ENCODE measurements at regions not wholly inside any gene's neighbourhood (a gene's known extent, or its start where the extent isn't known, plus 50 kb on each side); places are given as distances from the start of the nearest gene placed in this dataset.
A peak's percentile ranks its signal among the peaks of the same experiment; 100 is the strongest.

DNA sequence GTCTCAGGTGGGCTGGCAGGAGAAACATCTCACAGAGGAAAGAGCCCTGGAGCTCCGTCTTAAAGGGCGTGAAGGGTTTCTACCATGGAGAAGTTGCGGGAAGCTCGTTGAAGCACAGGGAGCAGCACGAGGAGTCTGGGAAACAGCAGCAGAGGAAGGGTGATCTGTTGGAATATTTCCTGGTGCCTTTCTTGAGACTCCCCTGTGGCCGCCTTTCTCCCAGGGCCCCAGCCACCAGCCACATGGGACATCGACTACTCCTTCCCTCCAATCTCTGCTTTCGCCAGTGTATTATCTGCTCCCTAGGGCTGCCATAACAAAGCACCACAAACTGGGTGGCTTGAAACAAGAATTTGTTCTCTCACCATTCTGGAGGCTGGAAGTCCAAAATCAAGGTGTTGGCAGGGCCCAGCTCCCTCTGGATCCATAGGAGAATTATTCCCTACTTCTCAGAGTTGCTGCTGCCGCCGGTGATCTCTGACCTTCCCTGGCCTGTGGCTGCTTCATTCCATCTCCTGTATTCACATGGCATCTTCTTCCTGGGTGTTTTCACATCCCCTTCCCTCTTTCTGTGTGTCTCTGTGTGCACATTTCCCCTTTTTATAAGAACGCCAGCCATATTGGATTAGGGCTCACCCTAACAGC is 152.8 kb upstream of the GSC start:
- no peak for DNase-seq

DNA sequence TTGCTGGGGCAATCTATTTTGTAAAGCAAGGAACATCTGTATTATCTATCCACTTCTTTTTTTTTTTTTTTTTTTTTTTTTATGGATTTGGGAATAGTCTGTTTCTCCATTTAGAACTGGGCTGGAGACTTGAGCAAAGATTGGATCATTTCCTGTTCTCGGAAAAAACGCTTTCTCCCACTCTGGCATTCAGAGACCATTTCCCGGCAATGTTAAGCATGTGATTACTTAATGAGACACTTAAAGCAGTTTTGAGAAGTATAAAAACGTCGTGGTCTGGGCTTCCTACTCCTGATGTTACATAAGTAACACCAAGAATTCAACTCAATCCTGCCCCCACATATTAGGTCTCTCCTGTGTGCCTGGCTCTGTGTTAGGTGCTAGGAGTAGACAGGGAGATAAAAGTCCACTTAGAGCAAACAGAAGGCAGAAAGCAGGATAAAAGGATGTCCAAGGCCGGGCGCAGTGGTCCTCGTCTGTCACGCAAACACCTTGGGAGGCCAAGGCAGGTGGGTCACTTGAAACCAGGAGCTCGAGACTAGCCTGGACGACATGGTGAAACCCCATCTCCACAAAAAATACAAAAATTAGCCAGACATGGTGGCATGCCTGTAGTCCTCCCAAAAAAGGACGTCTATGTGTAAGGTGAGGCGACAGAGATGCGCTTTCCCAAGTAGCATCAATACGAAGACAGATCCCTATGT is 152.1 kb upstream of the GSC start:
- no peak for DNase-seq

DNA sequence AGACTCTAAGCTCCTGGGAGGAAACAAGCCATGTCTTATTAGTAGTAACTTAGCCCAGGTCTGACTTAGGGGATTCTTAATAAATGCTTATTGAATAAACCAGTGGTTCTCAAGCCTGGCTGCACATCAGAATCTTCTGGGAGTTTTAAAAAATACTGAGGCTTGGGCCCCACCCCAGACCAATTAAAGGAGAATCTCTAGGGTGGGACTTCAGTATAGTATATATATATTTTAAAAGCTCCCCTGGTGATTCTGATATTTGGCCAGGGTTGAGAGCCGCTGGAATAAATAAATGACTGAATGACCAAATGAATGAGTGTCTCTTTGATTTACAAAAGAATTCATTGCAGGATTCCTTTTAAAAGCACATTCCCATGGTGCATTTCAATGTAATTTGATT is 151.5 kb upstream of the GSC start:
- DNase-seq: no peak

- no peak for DNase-seq
Measured at GRCh38 chr14:94919896-94920295, 150.0 kb upstream of the GSC start.

- no peak for DNase-seq
Measured at GRCh38 chr14:94918896-94919295, 149.0 kb upstream of the GSC start.

- no peak for DNase-seq
Measured at GRCh38 chr14:94917041-94917600, 147.2 kb upstream of the GSC start.

DNA sequence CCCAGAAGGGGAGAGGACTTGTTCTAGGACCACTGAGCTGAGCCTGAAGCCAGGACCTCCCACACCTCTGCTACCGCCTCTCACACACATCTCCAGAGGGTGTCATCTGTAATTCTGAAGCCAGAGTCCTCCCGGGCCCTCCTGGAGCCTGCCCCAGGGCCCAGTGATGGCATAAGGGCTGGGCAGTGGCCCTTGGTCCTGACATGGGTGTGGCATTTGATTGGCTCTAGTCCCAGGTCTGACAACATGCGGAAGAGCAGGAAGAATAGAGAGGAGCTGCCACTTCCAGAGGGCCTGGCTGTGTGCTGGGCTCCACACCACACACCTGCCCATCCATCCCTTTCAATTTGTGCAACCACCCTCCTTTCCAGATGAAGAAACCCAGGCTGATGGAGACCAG is 144.3 kb upstream of the GSC start:
- no peak for DNase-seq

- no peak for DNase-seq
Measured at GRCh38 chr14:94907626-94908261, 137.8 kb upstream of the GSC start.

GRCh38 chr14:94906991-94907587 is 137.2 kb upstream of the GSC start:
- DNase-seq: no peak

- no peak for DNase-seq
Measured at GRCh38 chr14:94906577-94906976, 136.7 kb upstream of the GSC start.

DNA sequence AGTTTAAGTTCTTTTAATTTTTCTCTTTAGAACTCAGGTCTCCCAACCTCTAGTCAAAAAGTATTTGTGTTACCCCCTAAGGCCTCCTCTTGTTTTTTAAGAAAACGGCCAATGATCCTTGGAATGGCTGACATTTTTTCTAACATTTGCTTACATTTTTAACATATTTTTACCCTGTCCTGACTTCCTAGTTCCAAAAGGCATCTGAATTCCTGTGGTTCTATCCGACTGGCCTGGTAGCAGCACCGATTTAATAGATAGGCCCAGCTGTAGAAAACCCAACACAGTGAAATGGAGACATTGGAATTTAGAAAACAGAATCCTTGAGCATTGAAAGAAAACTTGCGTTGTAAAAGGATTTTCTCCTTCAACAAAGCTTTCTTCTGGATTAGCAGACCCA is 134.7 kb upstream of the GSC start:
- no peak for DNase-seq

DNA sequence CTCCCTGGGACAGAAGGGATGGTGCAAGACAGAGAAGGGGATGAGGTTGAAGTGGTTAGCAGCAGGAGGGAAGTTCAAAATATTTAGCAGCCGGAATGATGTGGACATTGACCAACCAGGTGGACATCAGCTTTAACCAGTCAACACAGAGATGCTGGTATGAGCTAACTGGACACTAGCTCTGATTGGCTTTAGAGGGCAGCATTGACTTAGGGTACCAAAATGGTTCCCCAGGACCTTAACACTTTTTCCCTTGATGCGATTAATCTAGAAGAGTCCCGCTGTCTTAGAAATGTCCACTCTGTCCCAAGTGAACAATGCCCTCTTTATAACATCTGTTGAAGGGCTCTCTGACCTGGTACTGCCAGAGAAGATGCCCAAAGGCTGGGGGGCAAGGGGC is 134.0 kb upstream of the GSC start:
- no peak for DNase-seq

GRCh38 chr14:94903338-94903737 is 133.4 kb upstream of the GSC start:
- DNase-seq: no peak

DNA sequence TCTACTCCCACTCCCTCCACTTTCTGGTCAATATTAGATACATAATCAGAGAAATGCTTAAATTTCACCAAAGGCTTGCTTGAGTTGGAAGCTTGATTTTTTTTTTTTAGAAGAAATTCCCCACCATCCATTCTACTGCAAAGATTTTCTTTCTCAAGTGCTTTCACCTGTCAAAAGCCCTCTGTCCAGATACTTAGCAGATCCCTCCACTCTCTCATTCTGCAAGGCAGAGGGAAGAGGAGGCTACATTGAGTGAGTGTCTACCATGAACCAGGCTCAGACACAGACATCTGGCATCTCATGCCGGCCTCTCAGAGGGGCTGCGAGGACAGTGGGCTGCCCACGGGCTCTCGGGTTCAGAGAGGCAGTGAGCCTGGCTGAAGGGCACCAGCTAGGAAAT is 127.6 kb upstream of the GSC start:
- no peak for DNase-seq

- DNase-seq: no peak
Measured at GRCh38 chr14:94897082-94897481, 127.2 kb upstream of the GSC start.

- DNase-seq: no peak
Measured at GRCh38 chr14:94893411-94894160, 123.7 kb upstream of the GSC start.

- DNase-seq: no peak
Measured at GRCh38 chr14:94890785-94891184, 120.9 kb upstream of the GSC start.

- DNase-seq: no peak
Measured at GRCh38 chr14:94889520-94890312, 119.8 kb upstream of the GSC start.

- peak; percentile 42 for DNase-seq
Measured at GRCh38 chr14:94888121-94888520, 118.2 kb upstream of the GSC start.

- DNase-seq: no peak
Measured at GRCh38 chr14:94887591-94887990, 117.7 kb upstream of the GSC start.

GRCh38 chr14:94886931-94887330 is 117.0 kb upstream of the GSC start:
- DNase-seq: no peak

Measured in NCI-H1436 treated with DMSO at 0.1 percent for 48 hours (cell line).